ENCODE measurements at regions not wholly inside any gene's neighbourhood (a gene's known extent, or its start where the extent isn't known, plus 50 kb on each side); places are given as distances from the start of the nearest gene placed in this dataset.
A peak's percentile ranks its signal among the peaks of the same experiment; 100 is the strongest.

DNA sequence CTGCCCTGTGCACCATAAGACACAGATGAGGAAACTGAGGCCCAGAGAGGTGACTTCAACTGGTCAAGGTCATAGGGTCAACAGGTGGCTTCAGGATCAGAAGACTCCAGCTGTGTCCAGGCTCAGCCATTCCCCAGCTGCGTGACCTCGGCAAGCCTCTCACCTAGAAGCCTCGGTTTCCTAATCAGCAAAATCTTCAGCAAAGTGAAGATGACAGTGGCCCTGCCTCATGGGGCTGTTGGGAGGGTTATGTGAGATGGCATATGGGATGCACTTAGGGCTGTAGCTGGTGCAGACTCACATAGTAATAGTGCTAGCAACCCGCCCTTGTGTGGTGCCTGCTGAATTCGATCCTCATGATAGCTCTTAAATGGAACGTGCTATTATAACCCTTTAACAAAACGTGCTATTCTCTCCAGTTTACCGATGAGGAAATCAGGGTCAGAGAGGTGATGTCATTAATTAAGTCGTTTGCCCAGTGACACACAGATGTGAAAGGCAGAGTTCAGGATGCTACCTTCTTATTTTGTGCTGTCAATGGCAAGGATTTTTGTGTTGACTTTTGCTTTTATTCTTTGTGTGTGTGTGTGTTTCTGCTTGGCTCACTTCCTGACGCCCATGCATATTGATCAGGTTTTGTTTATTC is 472.9 kb downstream of the MATN1 start:
- no peak for DNase-seq (ENCODE audit: low spot score)
- no peaks in the 10 kb centered on the region for H3K9me3 Mint-ChIP-seq
- no peak overlapping the region for H3K4me3 Mint-ChIP-seq
- no peaks in the 10 kb centered on the region for H3K4me1 Mint-ChIP-seq (ENCODE audit: low read depth)
- no peak overlapping the region for H3K27ac Mint-ChIP-seq
- H3K27me3 Mint-ChIP-seq (ENCODE audit: insufficient read depth): peaks cover 5% of the 10 kb centered on the region
- H3K36me3 Mint-ChIP-seq (ENCODE audit: low read depth): no peaks in the 10 kb centered on the region
- intact Hi-C loops (cut with micrococcal nuclease): no loop called here

DNA sequence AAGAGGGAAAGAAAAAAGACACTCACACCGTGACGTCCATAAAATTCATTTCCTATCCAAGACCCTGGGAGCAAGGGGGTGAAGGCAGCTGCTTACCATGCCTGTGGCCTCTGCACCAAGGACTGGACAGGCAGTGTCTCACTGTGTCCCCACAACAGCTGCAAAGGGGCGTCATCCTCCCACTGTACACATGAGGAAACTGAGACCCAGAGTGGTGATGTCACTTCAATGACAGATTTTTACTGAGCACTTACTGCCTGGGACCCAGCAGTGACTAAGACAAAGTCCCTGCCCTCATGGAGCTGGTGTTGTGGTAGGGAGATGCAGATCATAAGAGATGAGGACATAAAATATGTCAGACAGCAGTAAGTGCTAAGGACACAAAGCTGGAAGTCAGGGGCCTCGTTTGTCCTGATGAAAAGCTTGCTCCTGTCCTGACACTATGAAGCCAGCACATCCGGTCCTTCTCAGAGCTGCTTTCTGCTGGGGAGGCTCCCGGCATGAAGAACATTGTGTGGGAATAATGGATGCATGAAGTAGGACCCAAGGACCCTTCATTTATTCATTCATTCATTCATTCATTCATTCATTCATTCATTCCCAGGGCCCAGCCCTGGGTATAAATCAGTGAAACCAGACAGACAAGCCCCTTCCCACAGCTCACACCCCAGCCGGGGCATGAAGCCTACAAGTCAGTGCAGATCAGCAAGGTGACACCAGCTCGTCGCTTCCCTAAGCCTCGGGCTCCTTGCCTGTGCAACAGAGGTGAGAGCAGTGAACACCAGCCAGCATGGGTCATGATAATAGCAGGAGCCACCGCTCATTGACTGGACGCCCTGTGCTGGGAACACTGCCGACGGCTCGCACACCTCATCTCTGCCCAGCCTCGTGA is 473.7 kb downstream of the MATN1 start:
- Mint-ChIP-seq H3K27me3 (ENCODE audit: insufficient read depth) (peaks cover 2% of the 10 kb centered on the region), H3K4me3 (no peak overlapping the region), H3K36me3 (ENCODE audit: low read depth) (no peaks in the 10 kb centered on the region), H3K9me3 (no peaks in the 10 kb centered on the region), H3K27ac (no peak overlapping the region), H3K4me1 (ENCODE audit: low read depth) (no peaks in the 10 kb centered on the region)
- no peak for DNase-seq (ENCODE audit: low spot score)
- intact Hi-C loops (cut with micrococcal nuclease): no loop called here

DNA sequence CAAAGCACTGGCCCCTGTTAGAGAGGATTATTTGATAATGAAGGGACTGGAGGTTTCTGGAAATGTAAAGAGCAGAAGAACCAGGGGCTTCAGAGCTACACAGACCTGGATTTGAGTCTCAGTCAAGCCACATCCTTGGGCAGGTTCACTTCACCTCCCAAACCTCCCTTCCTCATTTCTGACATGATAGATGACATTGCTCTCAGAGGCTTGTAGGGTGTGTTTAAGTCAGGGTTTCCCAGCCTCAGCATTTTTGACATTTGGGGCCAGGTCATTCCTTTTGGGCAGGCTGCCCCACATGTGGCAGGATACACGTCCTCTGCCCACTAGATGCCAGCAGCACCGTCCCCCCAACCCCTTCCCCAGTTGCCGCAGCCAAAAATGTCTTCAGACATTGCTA is 474.6 kb downstream of the MATN1 start:
- intact Hi-C loops (cut with micrococcal nuclease): no loop called here
- no peak overlapping the region for H3K4me3 Mint-ChIP-seq
- H3K9me3 Mint-ChIP-seq: no peaks in the 10 kb centered on the region
- no peak for DNase-seq (ENCODE audit: low spot score)
- H3K36me3 Mint-ChIP-seq (ENCODE audit: low read depth): no peaks in the 10 kb centered on the region
- H3K27ac Mint-ChIP-seq: no peak overlapping the region
- H3K27me3 Mint-ChIP-seq (ENCODE audit: insufficient read depth): peaks cover 2% of the 10 kb centered on the region
- no peaks in the 10 kb centered on the region for H3K4me1 Mint-ChIP-seq (ENCODE audit: low read depth)

DNA sequence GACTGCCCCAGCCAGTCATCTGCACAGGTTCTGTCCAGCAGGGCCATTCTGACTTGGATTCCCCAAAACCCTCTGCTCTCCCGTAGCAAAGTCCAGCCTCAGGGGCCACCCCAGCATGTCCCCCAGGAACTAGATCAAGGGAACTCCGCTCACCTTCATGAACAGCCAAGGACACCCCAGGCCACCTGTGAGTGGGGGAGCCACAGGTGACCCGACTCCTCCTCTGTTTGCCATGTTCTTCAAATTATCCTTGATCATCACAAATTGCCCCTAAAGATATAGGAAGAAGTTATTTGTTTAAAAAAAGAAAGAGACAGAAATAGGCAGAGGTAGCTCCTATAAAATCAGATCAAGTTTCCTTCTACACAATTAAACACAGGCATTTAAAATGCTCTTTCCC is 475.0 kb downstream of the MATN1 start:
- H3K4me3 Mint-ChIP-seq: no peak overlapping the region

DNA sequence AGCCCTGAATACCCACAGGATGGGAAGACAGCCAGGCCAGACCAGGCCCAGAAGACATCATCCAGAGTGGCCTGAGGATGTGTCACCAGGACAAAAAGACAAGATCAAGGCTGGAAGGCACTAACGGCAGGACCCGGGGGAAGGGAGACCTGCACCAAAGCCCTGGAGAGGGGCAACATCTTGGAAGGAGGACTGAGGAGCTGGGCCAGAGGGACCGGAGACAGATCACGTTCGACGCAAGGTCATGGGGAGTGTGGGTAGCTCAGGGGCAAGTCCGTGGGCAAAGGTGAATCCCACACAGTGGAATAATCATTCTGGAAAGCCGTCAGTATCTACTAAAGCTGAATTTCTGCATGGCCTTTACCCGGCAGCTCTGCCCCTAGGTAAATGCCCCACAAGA is 478.6 kb downstream of the MATN1 start:
- intact Hi-C loops (cut with micrococcal nuclease): no loop called here
- H3K36me3 Mint-ChIP-seq (ENCODE audit: low read depth): no peaks in the 10 kb centered on the region
- no peak for DNase-seq (ENCODE audit: low spot score)
- peaks cover 6% of the 10 kb centered on the region for H3K27me3 Mint-ChIP-seq (ENCODE audit: insufficient read depth)
- H3K27ac Mint-ChIP-seq: no peak overlapping the region
- H3K4me3 Mint-ChIP-seq: no peak overlapping the region
- no peaks in the 10 kb centered on the region for H3K9me3 Mint-ChIP-seq
- H3K4me1 Mint-ChIP-seq (ENCODE audit: low read depth): no peaks in the 10 kb centered on the region

More for the DNA sequence above, 475.0 kb downstream of the MATN1 start:
- peaks cover 2% of the 10 kb centered on the region for H3K27me3 Mint-ChIP-seq (ENCODE audit: insufficient read depth)
- DNase-seq (ENCODE audit: low spot score): no peak
- no peaks in the 10 kb centered on the region for H3K4me1 Mint-ChIP-seq (ENCODE audit: low read depth)
- no peaks in the 10 kb centered on the region for H3K36me3 Mint-ChIP-seq (ENCODE audit: low read depth)
- H3K9me3 Mint-ChIP-seq: no peaks in the 10 kb centered on the region
- no peak overlapping the region for H3K27ac Mint-ChIP-seq
- intact Hi-C loops (cut with micrococcal nuclease): no loop called here

DNA sequence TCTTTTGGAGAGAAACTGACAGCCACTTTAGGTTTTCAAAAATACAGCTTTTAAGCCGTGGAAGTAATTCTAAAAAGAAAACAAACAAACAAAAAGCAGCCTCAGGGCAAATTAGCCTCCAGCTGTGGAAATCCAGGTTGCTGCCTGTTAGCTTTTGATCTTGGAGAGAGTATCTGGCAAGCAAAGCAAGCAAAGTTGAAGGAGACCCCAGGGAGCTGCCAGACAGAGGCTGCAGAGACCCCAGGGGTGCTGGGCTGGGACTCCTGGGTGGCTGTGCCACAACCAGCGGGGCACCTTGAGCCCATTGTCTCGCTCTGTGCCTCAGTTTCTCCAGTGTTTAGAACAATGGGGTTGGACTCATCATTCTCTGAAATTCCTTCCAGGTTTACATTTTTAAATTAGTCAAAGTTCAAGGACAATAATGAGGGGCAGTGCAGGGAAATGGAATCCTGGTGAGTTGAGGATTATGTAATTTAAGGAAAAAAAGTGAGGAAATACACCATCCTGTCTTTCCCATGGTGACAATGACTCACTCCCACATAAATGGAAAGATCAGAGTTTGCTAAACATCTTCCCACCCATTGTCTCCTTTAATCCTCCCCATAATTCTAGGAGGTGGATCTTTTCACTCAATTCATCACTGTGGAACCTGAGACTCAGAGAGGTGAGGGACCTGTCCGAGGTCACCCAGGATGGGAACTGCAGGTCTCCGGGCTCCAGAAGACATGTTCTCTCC is 480.5 kb downstream of the MATN1 start:
- Mint-ChIP-seq H3K4me1 (ENCODE audit: low read depth) (no peaks in the 10 kb centered on the region), H3K36me3 (ENCODE audit: low read depth) (no peaks in the 10 kb centered on the region), H3K27me3 (ENCODE audit: insufficient read depth) (peaks cover 8% of the 10 kb centered on the region), H3K9me3 (no peaks in the 10 kb centered on the region), H3K4me3 (no peak overlapping the region), H3K27ac (no peak overlapping the region)
- intact Hi-C loops (cut with micrococcal nuclease): no loop called here
- no peak for DNase-seq (ENCODE audit: low spot score)

DNA sequence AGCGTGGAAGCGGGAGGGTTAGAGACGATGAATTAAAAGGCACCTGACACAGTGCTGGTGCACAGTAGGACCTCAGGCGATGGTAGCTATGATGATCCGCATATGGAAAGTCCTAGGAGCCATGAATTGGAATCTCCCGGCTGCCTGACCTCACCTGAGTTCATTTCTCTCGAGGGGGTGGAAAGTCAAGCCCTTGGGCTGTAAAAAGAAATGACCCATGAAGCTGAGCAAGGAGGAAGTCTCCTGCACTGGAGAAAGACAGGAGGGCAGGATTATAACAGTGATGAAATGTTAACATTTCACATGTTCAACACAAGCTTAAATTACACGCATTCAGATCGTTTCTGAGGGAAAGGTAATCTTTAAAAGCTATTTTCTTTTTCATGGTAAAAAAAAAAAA is 481.2 kb downstream of the MATN1 start:
- H3K27ac Mint-ChIP-seq: no peak overlapping the region
- no peak overlapping the region for H3K4me3 Mint-ChIP-seq
- intact Hi-C loops (cut with micrococcal nuclease): no loop called here
- peaks cover 8% of the 10 kb centered on the region for H3K27me3 Mint-ChIP-seq (ENCODE audit: insufficient read depth)
- no peak for DNase-seq (ENCODE audit: low spot score)
- H3K9me3 Mint-ChIP-seq: no peaks in the 10 kb centered on the region
- no peaks in the 10 kb centered on the region for H3K36me3 Mint-ChIP-seq (ENCODE audit: low read depth)
- H3K4me1 Mint-ChIP-seq (ENCODE audit: low read depth): no peaks in the 10 kb centered on the region

DNA sequence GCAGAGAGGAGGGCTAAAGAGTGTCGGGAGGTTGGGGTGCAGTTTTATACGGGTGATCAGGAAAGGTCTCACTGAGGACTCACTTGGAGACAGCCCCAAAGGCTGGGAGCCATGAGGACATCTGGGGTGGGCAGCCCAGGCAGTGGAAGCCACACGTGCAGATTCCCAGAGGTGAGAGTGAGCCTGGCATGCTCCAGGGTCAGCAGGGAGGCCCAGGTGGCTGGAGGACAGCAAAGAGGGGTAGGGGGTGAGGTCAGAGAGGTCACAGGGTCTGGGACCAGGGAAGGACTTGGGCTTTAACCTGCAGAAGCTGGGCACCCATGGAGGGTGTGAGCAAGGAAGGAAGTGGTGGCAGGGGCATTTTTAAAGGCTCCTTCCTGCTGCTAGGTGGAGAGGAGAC is 481.7 kb downstream of the MATN1 start:
- H3K4me1 Mint-ChIP-seq (ENCODE audit: low read depth): no peaks in the 10 kb centered on the region
- no peak overlapping the region for H3K4me3 Mint-ChIP-seq
- intact Hi-C loops (cut with micrococcal nuclease): no loop called here
- H3K27ac Mint-ChIP-seq: no peak overlapping the region
- H3K9me3 Mint-ChIP-seq: no peaks in the 10 kb centered on the region
- H3K36me3 Mint-ChIP-seq (ENCODE audit: low read depth): no peaks in the 10 kb centered on the region
- peaks cover 8% of the 10 kb centered on the region for H3K27me3 Mint-ChIP-seq (ENCODE audit: insufficient read depth)
- DNase-seq (ENCODE audit: low spot score): no peak

DNA sequence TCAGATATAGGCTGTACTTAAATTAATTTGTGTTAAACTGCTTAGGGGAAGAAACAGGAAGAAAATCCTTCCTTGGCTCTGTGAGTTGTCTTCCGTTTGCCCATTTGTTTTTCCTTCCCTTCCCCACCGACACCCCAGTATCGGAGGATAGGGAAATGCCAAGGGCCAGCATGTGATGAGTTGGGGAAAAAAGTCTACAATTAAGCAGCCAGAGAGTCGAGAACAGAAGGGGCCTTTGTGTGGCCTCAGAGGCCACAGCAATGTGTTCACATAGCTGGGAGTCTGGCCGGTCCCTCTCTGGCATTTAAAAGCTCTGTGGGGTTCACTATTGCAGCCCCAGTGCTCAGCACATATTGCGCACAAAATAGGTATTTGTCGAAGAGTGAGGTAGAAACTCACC is 489.3 kb downstream of the MATN1 start:
- Mint-ChIP-seq H3K4me3 (no peak overlapping the region), H3K4me1 (ENCODE audit: low read depth) (no peaks in the 10 kb centered on the region), H3K36me3 (ENCODE audit: low read depth) (no peaks in the 10 kb centered on the region), H3K27me3 (ENCODE audit: insufficient read depth) (peaks cover 8% of the 10 kb centered on the region), H3K9me3 (no peaks in the 10 kb centered on the region), H3K27ac (no peak overlapping the region)
- intact Hi-C loops (cut with micrococcal nuclease): loop anchor here (5.0 kb wide), 1 partner anchor 322 kb away; no protein-coding TSS in a partner anchor
- no peak for DNase-seq (ENCODE audit: low spot score)

DNA sequence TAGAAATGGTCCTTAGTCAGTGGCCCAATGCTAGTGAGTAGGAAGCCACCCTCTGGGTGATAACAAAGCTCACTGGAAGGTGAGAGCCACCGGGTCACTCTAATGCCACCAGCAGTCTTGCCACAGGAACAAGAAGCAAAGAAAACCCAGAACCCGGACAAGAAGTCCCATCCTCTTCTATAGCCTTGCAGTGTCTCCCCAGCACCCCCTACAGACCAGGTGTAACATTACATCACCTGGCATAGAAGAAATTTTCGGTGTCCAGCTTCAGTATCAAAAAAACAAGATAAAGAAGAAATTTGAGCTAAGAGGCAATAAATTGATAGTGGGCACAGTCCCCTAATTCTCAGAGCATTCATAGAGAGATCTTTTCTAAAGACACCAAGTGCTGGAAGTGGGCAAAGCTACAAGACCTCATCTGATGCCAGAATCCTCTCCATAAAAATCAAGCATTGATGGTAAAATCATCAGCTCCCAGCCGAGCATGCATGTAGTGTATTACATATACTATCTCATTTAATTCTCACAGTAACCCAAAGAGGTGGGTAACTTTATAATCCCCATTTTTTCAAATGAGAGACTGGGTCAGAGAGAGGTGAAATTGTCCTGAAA is 491.0 kb downstream of the MATN1 start:
- peak; percentile 6 for DNase-seq (ENCODE audit: low spot score)
- intact Hi-C loops (cut with micrococcal nuclease): loop anchor here (2.0 to 5.0 kb wide), 3 partner anchors 320 to 996 kb away; partner anchors contain the start of gene PTPRU
- Mint-ChIP-seq H3K27me3 (ENCODE audit: insufficient read depth) (peaks cover 5% of the 10 kb centered on the region), H3K9me3 (no peaks in the 10 kb centered on the region), H3K36me3 (ENCODE audit: low read depth) (no peaks in the 10 kb centered on the region), H3K4me3 (no peak overlapping the region), H3K4me1 (ENCODE audit: low read depth) (no peaks in the 10 kb centered on the region), H3K27ac (no peak overlapping the region)

DNA sequence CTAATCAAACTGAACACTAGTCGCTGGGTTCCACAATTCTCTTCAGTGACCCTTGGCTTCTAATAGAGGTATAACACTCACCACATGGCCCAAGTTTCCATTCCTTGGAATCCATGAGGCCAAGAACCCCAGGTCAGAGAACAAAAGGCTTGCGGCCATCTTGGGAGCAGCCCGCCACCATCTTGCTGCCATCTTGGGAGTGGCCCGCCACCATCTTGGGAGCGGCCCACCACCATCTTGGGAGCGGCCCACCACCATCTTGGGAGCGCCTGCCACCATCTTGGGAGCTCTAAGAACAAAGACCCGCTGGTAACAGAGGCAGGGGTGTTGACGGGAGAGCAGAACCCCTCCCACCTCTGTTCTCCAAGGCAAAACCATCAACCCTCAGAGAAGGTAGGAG is 493.4 kb downstream of the MATN1 start:
- H3K4me3 Mint-ChIP-seq: no peak overlapping the region
- no peaks in the 10 kb centered on the region for H3K9me3 Mint-ChIP-seq
- H3K27me3 Mint-ChIP-seq (ENCODE audit: insufficient read depth): peaks cover 5% of the 10 kb centered on the region
- no peak for DNase-seq (ENCODE audit: low spot score)
- intact Hi-C loops (cut with micrococcal nuclease): loop anchor here (5.0 kb wide), 1 partner anchor 318 kb away; no protein-coding TSS in a partner anchor
- H3K4me1 Mint-ChIP-seq (ENCODE audit: low read depth): no peaks in the 10 kb centered on the region
- no peaks in the 10 kb centered on the region for H3K36me3 Mint-ChIP-seq (ENCODE audit: low read depth)
- no peak overlapping the region for H3K27ac Mint-ChIP-seq

DNA sequence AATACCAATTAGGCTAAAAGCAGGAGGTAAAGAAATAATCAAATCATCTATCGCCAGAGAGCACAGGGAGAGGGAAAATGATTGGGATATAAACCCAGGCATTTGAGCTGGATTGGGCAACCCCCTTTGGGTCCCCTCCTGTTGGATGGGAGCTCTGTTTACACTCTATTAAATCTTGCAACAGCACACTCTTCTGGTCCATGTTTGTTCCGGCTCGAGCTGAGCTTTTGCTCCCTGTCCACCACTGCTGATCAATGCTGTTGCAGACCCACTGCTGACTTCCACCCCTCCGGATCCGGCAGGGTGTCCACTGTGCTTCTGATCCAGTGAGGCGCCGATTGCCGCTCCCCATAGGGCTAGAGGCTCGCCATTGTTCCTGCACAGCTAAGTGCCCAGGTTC is 493.8 kb downstream of the MATN1 start:
- intact Hi-C loops (cut with micrococcal nuclease): no loop called here
- no peak for DNase-seq (ENCODE audit: low spot score)
- Mint-ChIP-seq H3K36me3 (ENCODE audit: low read depth) (no peaks in the 10 kb centered on the region), H3K4me1 (ENCODE audit: low read depth) (no peaks in the 10 kb centered on the region), H3K4me3 (no peak overlapping the region), H3K27me3 (ENCODE audit: insufficient read depth) (peaks cover 5% of the 10 kb centered on the region), H3K9me3 (no peaks in the 10 kb centered on the region), H3K27ac (no peak overlapping the region)

All from activated T-helper 1 cell treated with anti-CD3 and anti-CD28 coated beads, Interleukin-12 subunit alpha, Interleukin-12 subunit beta, Interleukin-2, Interleukin-4 antibody, amounts not matched to agents 30 ng/mL and 10 ng/mL and 1 ng/mL, durations not matched to agents 14 hours and 24 hours and 36 hours (primary cell).